ENCODE measurements at regions not wholly inside any gene's neighbourhood (a gene's known extent, or its start where the extent isn't known, plus 50 kb on each side); places are given as distances from the start of the nearest gene placed in this dataset.

DNA sequence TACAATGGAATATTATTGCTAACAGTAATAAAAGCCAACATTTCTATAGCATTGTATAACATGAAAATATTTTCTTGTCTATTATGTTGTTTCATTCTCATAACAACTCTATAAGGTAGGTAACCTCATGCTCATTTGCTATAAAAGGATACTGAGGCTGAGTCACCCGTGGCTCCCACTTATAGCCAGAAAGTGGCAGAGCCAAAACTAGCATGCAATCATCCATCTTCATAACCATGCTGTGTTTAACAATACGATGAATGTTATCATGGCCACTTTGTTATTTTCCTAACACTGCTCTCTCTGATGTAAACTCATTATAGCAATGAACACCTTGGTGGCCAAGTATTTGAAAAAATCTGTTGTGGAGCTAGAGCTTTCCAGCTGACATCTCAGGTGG is 80.8 kb upstream of the JUN start:
- intact Hi-C loops (cut with micrococcal nuclease), result no loop called here
- H3K4me3 ChIP-seq, result no peak overlapping the region
- H3K27ac ChIP-seq (ENCODE audit: extremely low read depth, low read depth, low read length), result no peak overlapping the region
- no peaks in the 10 kb centered on the region for H4K20me1 ChIP-seq (replicated peaks; ENCODE audit: control insufficient read depth, insufficient read depth, low read length)
- CTCF ChIA-PET (ENCODE audit: low intra/inter-chr PET ratio), result no interaction called here
- in situ Hi-C loops (cut with MboI), result no loop called here
- POLR2A ChIA-PET, result interaction anchor here (1.0 kb wide), 1 partner anchor 19 kb away, joined by 3 read pairs; no protein-coding TSS in a partner anchor
- H3K27me3 ChIP-seq (ENCODE audit: control insufficient read depth in 2 of 2, insufficient read depth in 2 of 2, low read length in 2 of 2), result no peaks in the 10 kb centered on the region
- FAIRE-seq, result no peak
- H3K36me3 ChIP-seq (ENCODE audit: control insufficient read depth, insufficient read depth, low read length), result no peaks in the 10 kb centered on the region
- no peak for ATAC-seq
- no peak for DNase-seq (ENCODE audit: extremely low read depth in 1 of 4, low spot score in 3 of 4)
- H3K4me2 ChIP-seq (ENCODE audit: insufficient read depth, low read length), result no peak overlapping the region
- no peaks in the 10 kb centered on the region for H3K9me3 ChIP-seq (replicated peaks; ENCODE audit: control insufficient read depth, insufficient read depth, low read depth, low read length)
- H2AFZ ChIP-seq (ENCODE audit: low read depth, low read length), result no peak overlapping the region
- peaks cover 0 to 4% of the 10 kb centered on the region in 2 experiments; a peak in 3 of 5 replicates for H3K4me1 ChIP-seq (replicated peaks in 1 of 2; ENCODE audit: control insufficient read depth in 2 of 2, insufficient read depth in 2 of 2, low read length in 2 of 2)
- no peaks in the 10 kb centered on the region for H3K9me1 ChIP-seq (ENCODE audit: control insufficient read depth, insufficient read depth, low read length)
- WGBS (ENCODE audit: insufficient coverage, low coverage, missing lambda C conversion rate), result 25% methylated on average over 2 of the region's 2 CpGs
- no peak overlapping the region for H3K9ac ChIP-seq (ENCODE audit: insufficient read depth in 1 of 2, low read depth in 2 of 2, low read length in 2 of 2)
- no peaks in the 10 kb centered on the region for H3K79me2 ChIP-seq (ENCODE audit: control insufficient read depth, insufficient read depth, low read length)
- BruUV-seq (replicated peaks), result no TSS peak
- TF ChIP-seq, protein P1, sequence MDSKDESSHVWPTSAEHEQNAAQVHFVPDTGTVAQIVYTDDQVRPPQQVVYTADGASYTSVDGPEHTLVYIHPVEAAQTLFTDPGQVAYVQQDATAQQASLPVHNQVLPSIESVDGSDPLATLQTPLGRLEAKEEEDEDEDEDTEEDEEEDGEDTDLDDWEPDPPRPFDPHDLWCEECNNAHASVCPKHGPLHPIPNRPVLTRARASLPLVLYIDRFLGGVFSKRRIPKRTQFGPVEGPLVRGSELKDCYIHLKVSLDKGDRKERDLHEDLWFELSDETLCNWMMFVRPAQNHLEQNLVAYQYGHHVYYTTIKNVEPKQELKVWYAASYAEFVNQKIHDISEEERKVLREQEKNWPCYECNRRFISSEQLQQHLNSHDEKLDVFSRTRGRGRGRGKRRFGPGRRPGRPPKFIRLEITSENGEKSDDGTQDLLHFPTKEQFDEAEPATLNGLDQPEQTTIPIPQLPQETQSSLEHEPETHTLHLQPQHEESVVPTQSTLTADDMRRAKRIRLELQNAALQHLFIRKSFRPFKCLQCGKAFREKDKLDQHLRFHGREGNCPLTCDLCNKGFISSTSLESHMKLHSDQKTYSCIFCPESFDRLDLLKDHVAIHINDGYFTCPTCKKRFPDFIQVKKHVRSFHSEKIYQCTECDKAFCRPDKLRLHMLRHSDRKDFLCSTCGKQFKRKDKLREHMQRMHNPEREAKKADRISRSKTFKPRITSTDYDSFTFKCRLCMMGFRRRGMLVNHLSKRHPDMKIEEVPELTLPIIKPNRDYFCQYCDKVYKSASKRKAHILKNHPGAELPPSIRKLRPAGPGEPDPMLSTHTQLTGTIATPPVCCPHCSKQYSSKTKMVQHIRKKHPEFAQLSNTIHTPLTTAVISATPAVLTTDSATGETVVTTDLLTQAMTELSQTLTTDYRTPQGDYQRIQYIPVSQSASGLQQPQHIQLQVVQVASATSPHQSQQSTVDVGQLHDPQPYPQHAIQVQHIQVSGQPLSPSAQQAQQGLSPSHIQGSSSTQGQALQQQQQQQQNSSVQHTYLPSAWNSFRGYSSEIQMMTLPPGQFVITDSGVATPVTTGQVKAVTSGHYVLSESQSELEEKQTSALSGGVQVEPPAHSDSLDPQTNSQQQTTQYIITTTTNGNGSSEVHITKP (IDR thresholded peaks at IDR 0.05; ENCODE audit: partially characterized antibody), result no peak
- TF ChIP-seq SIN3B (IDR thresholded peaks at IDR 0.05; ENCODE audit: low read depth) (no peak), FOSL1 (tag; conservative IDR thresholded peaks at IDR 0.05) (no peak), ARID1B (IDR thresholded peaks at IDR 0.05) (no peak), ZNF586 (CRISPR knock-in tag; conservative IDR thresholded peaks at IDR 0.05) (no peak)
